Forelimb muscle (tissue), 1 donor: ENCODE measurements at regions not wholly inside any gene's neighbourhood (a gene's known extent, or its start where the extent isn't known, plus 50 kb on each side); places are given as distances from the start of the nearest gene placed in this dataset.

Source experiments
- DNase-seq: peaks from one replicate; pipeline ENCODE4 v3.0.0-alpha.2; 2013; ENCODE audit warnings: low read depth

- no peak for DNase-seq
Measured at GRCh38 chr3:84439476-84439875, 519.3 kb upstream of the CADM2 start.

GRCh38 chr3:84440291-84440690 is 518.5 kb upstream of the CADM2 start:
- DNase-seq, result no peak

GRCh38 chr3:84442533-84442932 is 516.3 kb upstream of the CADM2 start:
- no peak for DNase-seq

GRCh38 chr3:84444726-84445521 is 513.9 kb upstream of the CADM2 start:
- no peak for DNase-seq

- no peak for DNase-seq
Measured at GRCh38 chr3:84487296-84487695, 471.5 kb upstream of the CADM2 start.

GRCh38 chr3:84504761-84505160 is 454.0 kb upstream of the CADM2 start:
- DNase-seq, result no peak

- DNase-seq, result no peak
Measured at GRCh38 chr3:84510007-84510406, 448.8 kb upstream of the CADM2 start.

- DNase-seq, result no peak
Measured at GRCh38 chr3:84522893-84523292, 435.9 kb upstream of the CADM2 start.

- no peak for DNase-seq
Measured at GRCh38 chr3:84536916-84537315, 421.9 kb upstream of the CADM2 start.

GRCh38 chr3:84538597-84538996 is 420.2 kb upstream of the CADM2 start:
- no peak for DNase-seq

- DNase-seq, result no peak
Measured at GRCh38 chr3:84547207-84547606, 411.6 kb upstream of the CADM2 start.

GRCh38 chr3:84547971-84548970 is 410.5 kb upstream of the CADM2 start:
- DNase-seq, result peak; percentile 2

GRCh38 chr3:84555629-84556028 is 403.2 kb upstream of the CADM2 start:
- DNase-seq, result no peak

GRCh38 chr3:84566256-84566655 is 392.5 kb upstream of the CADM2 start:
- no peak for DNase-seq

- DNase-seq, result no peak
Measured at GRCh38 chr3:84567796-84568195, 391.0 kb upstream of the CADM2 start.

GRCh38 chr3:84573962-84574361 is 384.8 kb upstream of the CADM2 start:
- DNase-seq, result no peak

- no peak for DNase-seq
Measured at GRCh38 chr3:84586427-84586826, 372.4 kb upstream of the CADM2 start.

- no peak for DNase-seq
Measured at GRCh38 chr3:84600703-84601225, 358.0 kb upstream of the CADM2 start.

GRCh38 chr3:84601303-84601702 is 357.5 kb upstream of the CADM2 start:
- no peak for DNase-seq

- no peak for DNase-seq
Measured at GRCh38 chr3:84621823-84622222, 337.0 kb upstream of the CADM2 start.

- no peak for DNase-seq
Measured at GRCh38 chr3:84634668-84635067, 324.1 kb upstream of the CADM2 start.

GRCh38 chr3:84637272-84637671 is 321.5 kb upstream of the CADM2 start:
- DNase-seq, result no peak
